ENCODE measurements at regions not wholly inside any gene's neighbourhood (a gene's known extent, or its start where the extent isn't known, plus 50 kb on each side); places are given as distances from the start of the nearest gene placed in this dataset.

GRCh38 chr2:136049991-136050920, 64.8 kb upstream of the DARS1 start (continued):
- TF ChIP-seq, protein P1, sequence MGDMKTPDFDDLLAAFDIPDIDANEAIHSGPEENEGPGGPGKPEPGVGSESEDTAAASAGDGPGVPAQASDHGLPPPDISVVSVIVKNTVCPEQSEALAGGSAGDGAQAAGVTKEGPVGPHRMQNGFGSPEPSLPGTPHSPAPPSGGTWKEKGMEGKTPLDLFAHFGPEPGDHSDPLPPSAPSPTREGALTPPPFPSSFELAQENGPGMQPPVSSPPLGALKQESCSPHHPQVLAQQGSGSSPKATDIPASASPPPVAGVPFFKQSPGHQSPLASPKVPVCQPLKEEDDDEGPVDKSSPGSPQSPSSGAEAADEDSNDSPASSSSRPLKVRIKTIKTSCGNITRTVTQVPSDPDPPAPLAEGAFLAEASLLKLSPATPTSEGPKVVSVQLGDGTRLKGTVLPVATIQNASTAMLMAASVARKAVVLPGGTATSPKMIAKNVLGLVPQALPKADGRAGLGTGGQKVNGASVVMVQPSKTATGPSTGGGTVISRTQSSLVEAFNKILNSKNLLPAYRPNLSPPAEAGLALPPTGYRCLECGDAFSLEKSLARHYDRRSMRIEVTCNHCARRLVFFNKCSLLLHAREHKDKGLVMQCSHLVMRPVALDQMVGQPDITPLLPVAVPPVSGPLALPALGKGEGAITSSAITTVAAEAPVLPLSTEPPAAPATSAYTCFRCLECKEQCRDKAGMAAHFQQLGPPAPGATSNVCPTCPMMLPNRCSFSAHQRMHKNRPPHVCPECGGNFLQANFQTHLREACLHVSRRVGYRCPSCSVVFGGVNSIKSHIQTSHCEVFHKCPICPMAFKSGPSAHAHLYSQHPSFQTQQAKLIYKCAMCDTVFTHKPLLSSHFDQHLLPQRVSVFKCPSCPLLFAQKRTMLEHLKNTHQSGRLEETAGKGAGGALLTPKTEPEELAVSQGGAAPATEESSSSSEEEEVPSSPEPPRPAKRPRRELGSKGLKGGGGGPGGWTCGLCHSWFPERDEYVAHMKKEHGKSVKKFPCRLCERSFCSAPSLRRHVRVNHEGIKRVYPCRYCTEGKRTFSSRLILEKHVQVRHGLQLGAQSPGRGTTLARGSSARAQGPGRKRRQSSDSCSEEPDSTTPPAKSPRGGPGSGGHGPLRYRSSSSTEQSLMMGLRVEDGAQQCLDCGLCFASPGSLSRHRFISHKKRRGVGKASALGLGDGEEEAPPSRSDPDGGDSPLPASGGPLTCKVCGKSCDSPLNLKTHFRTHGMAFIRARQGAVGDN (IDR thresholded peaks at IDR 0.05): 0 out of 2 replicates have a peak, but pooled peaks have one; percentile 34
- no peak for TF ChIP-seq ZNF217 (IDR thresholded peaks at IDR 0.05)
- no peak for TF ChIP-seq CHD4 (IDR thresholded peaks at IDR 0.05)
- TF ChIP-seq NBN (IDR thresholded peaks at IDR 0.05): no peak
- no peak for TF ChIP-seq CBX3 (IDR thresholded peaks at IDR 0.05; ENCODE audit: borderline replicate concordance, low read depth)
- no peak for TF ChIP-seq NFYA (IDR thresholded peaks at IDR 0.05; ENCODE audit: borderline replicate concordance, low read depth, low read length)
- TF ChIP-seq YY1 (IDR thresholded peaks at IDR 0.05; ENCODE audit: low read depth, low read length): no peak
- peak; percentile 36; the same call in 1 of the 2 replicates for TF ChIP-seq EED (IDR thresholded peaks at IDR 0.05; ENCODE audit: low read depth)
- no peak for TF ChIP-seq ZNF622 (IDR thresholded peaks at IDR 0.05)
- no peak for TF ChIP-seq SMAD5 (IDR thresholded peaks at IDR 0.05; ENCODE audit: low read depth)
- TF ChIP-seq CBX5 (IDR thresholded peaks at IDR 0.05; ENCODE audit: low read depth): no peak
- TF ChIP-seq SKIL (IDR thresholded peaks at IDR 0.05; ENCODE audit: low read depth, poor library complexity, severe bottlenecking): no peak
- TF ChIP-seq PAX5 (IDR thresholded peaks at IDR 0.05; ENCODE audit: borderline replicate concordance, low read depth, low read length): no peak
- TF ChIP-seq, protein P2, sequence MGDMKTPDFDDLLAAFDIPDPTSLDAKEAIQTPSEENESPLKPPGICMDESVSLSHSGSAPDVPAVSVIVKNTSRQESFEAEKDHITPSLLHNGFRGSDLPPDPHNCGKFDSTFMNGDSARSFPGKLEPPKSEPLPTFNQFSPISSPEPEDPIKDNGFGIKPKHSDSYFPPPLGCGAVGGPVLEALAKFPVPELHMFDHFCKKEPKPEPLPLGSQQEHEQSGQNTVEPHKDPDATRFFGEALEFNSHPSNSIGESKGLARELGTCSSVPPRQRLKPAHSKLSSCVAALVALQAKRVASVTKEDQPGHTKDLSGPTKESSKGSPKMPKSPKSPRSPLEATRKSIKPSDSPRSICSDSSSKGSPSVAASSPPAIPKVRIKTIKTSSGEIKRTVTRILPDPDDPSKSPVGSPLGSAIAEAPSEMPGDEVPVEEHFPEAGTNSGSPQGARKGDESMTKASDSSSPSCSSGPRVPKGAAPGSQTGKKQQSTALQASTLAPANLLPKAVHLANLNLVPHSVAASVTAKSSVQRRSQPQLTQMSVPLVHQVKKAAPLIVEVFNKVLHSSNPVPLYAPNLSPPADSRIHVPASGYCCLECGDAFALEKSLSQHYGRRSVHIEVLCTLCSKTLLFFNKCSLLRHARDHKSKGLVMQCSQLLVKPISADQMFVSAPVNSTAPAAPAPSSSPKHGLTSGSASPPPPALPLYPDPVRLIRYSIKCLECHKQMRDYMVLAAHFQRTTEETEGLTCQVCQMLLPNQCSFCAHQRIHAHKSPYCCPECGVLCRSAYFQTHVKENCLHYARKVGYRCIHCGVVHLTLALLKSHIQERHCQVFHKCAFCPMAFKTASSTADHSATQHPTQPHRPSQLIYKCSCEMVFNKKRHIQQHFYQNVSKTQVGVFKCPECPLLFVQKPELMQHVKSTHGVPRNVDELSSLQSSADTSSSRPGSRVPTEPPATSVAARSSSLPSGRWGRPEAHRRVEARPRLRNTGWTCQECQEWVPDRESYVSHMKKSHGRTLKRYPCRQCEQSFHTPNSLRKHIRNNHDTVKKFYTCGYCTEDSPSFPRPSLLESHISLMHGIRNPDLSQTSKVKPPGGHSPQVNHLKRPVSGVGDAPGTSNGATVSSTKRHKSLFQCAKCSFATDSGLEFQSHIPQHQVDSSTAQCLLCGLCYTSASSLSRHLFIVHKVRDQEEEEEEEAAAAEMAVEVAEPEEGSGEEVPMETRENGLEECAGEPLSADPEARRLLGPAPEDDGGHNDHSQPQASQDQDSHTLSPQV (IDR thresholded peaks at IDR 0.05): no peak
- no peak for TF ChIP-seq ZNF384 (IDR thresholded peaks at IDR 0.05; ENCODE audit: borderline replicate concordance, low read depth, low read length)
- TF ChIP-seq SMARCA5 (IDR thresholded peaks at IDR 0.05): peak; percentile 27; the same call in 1 of the 2 replicates
- TF ChIP-seq DPF2 (IDR thresholded peaks at IDR 0.05): 0 out of 2 replicates have a peak, but pooled peaks have one; percentile 69
- TF ChIP-seq EZH2 (IDR thresholded peaks at IDR 0.05; ENCODE audit: borderline replicate concordance, control insufficient read depth, low read depth, low read length): no peak
- TF ChIP-seq PML (IDR thresholded peaks at IDR 0.05; ENCODE audit: low read length): no peak
- no peak for TF ChIP-seq JUNB (IDR thresholded peaks at IDR 0.05)
- no peak for TF ChIP-seq ZSCAN29 (IDR thresholded peaks at IDR 0.05)
- no peak for TF ChIP-seq JUND (IDR thresholded peaks at IDR 0.05; ENCODE audit: low read depth, low read length)
